Upper lobe of right lung (tissue), 1 donor: ENCODE measurements at regions not wholly inside any gene's neighbourhood (a gene's known extent, or its start where the extent isn't known, plus 50 kb on each side); places are given as distances from the start of the nearest gene placed in this dataset.

Experiments used
- ATAC-seq: fragments of 200-7000 bp; cut with Tn5 transposase; one replicate; pipeline ENCODE4 v1.9.1; 2020; ENCODE audit warnings: mild to moderate bottlenecking, moderate library complexity
- DNase-seq: peaks from one replicate; pipeline ENCODE4 v3.0.0-alpha.2; 2020
- H3K27ac ChIP-seq: fragments of 200-600 bp; one replicate; pipeline ENCODE4 v1.8.0; 2022
- H3K27me3 ChIP-seq: fragments of 200-600 bp; one replicate; pipeline ENCODE4 v1.8.0; 2022; ENCODE audit warnings: mild to moderate bottlenecking
- H3K36me3 ChIP-seq: fragments of 200-600 bp; one replicate; pipeline ENCODE4 v1.8.0; 2022
- H3K4me1 ChIP-seq: fragments of 200-600 bp; one replicate; pipeline ENCODE4 v1.8.0; 2022
- H3K4me3 ChIP-seq: fragments of 200-600 bp; one replicate; pipeline ENCODE4 v1.8.0; 2022; ENCODE audit warnings: mild to moderate bottlenecking
- H3K9me3 ChIP-seq: fragments of 200-600 bp; one replicate; pipeline ENCODE4 v1.8.0; 2022
- CTCF ChIP-seq: fragments of 200-600 bp; IDR thresholded peaks from one replicate; pipeline ENCODE4 v1.8.0; 2022; ENCODE audit warnings: antibody characterized with exemption
- intact Hi-C: fragments of 100-400 bp; cut with DNase I; formaldehyde crosslinking; loops from one replicate; pipeline ENCODE4 v1.11.0; 2022
- donor health status: DM: no; HTN: yes; CAD: no; lungs with severe emphysema.

GRCh38 chr17:6305613-6306360, 129.1 kb downstream of the AIPL1 start:
- ATAC-seq (no peak), DNase-seq (no peak)

GRCh38 chr17:6304894-6305612, 129.9 kb downstream of the AIPL1 start:
- Histone ChIP-seq H3K27ac (no peak overlapping the region), H3K36me3 (no peaks in the 10 kb centered on the region), H3K4me3 (no peak overlapping the region), H3K4me1 (no peaks in the 10 kb centered on the region), H3K9me3 (no peaks in the 10 kb centered on the region), H3K27me3 (no peaks in the 10 kb centered on the region)
- TF ChIP-seq CTCF: no peak
- intact Hi-C loops: no loop called here
- ATAC-seq (no peak), DNase-seq (no peak)

More at GRCh38 chr17:6305613-6306360, 129.1 kb downstream of the AIPL1 start:
- no peaks in the 10 kb centered on the region for H3K4me1 ChIP-seq
- no peaks in the 10 kb centered on the region for H3K36me3 ChIP-seq
- no peak overlapping the region for H3K27ac ChIP-seq
- H3K27me3 ChIP-seq: no peaks in the 10 kb centered on the region
- intact Hi-C loops: no loop called here
- no peaks in the 10 kb centered on the region for H3K9me3 ChIP-seq
- TF ChIP-seq CTCF: no peak
- H3K4me3 ChIP-seq: no peak overlapping the region

- Histone ChIP-seq H3K4me1 (no peaks in the 10 kb centered on the region), H3K4me3 (no peak overlapping the region), H3K27me3 (no peaks in the 10 kb centered on the region), H3K27ac (no peak overlapping the region), H3K36me3 (no peaks in the 10 kb centered on the region), H3K9me3 (no peaks in the 10 kb centered on the region)
- DNase-seq (no peak), ATAC-seq (no peak)
- no peak for TF ChIP-seq CTCF
- intact Hi-C loops: no loop called here
These were observed 131.3 kb downstream of the AIPL1 start for GRCh38 chr17:6303664-6304063.

GRCh38 chr17:6299275-6299674, 135.6 kb downstream of the AIPL1 start:
- DNase-seq (no peak), ATAC-seq (no peak)
- Histone ChIP-seq H3K4me3 (no peak overlapping the region), H3K36me3 (no peaks in the 10 kb centered on the region), H3K4me1 (no peaks in the 10 kb centered on the region), H3K27ac (no peak overlapping the region), H3K27me3 (no peaks in the 10 kb centered on the region), H3K9me3 (no peaks in the 10 kb centered on the region)
- TF ChIP-seq CTCF: no peak
- intact Hi-C loops: no loop called here

GRCh38 chr17:6297960-6298359, 137.0 kb downstream of the AIPL1 start:
- Histone ChIP-seq H3K27me3 (no peaks in the 10 kb centered on the region), H3K4me3 (no peak overlapping the region), H3K9me3 (no peaks in the 10 kb centered on the region), H3K4me1 (no peaks in the 10 kb centered on the region), H3K36me3 (no peaks in the 10 kb centered on the region), H3K27ac (no peak overlapping the region)
- no peak for TF ChIP-seq CTCF
- intact Hi-C loops: no loop called here
- DNase-seq (no peak), ATAC-seq (no peak)
